ENCODE measurements at regions not wholly inside any gene's neighbourhood (a gene's known extent, or its start where the extent isn't known, plus 50 kb on each side); places are given as distances from the start of the nearest gene placed in this dataset.

DNA sequence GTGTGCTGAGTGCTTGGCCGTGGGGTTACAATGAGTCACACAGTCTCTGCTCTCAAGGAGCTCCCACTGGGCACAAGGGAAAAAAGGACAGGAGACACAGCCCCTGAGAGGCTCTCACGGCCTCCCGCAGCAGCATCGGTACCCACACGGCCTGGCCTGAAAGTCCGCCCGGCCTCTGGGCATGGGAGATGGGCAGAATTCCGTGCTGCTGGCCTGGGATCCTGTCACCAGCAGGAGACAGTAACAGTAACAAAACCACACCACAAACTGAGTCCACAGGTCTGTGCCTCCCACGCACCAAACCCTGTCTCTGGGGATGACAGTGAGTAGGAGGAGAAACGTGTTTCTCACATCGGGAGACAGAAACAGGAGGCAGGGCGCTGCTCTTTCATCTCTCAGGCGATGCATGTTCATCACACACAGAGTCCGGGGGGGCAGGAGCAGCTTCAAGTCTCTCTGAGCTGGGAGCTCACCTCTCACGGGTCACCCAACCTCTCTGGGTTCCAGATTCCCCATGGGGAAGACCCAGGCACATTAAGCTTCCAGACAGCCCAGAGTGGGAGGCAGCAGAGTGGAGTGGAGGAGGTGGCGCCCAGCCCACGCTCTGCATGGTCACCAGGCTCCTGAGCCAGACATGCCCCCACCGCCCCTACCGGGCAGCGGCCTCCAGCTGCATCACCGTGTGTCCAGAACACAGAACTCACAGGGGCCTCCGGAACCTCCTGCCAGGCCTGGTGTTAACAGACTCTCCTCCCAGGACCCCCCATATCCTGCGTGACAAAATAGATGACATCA, 124.7 kb upstream of the VSTM2B start:
- no peak for TF ChIP-seq CTCF (IDR thresholded peaks at IDR 0.05; ENCODE audit: borderline replicate concordance, insufficient read depth, low read depth, low read length)

GRCh38 chr19:29401712-29402421, 123.9 kb upstream of the VSTM2B start:
- no peak overlapping the region for H3K4me3 ChIP-seq (ENCODE audit: low read depth, low read length)
- TF ChIP-seq CTCF (IDR thresholded peaks at IDR 0.05; ENCODE audit: borderline replicate concordance, insufficient read depth, low read depth, low read length) = no peak

More for the DNA sequence above, 124.7 kb upstream of the VSTM2B start:
- H3K4me3 ChIP-seq (ENCODE audit: low read depth, low read length) = no peak overlapping the region

DNA sequence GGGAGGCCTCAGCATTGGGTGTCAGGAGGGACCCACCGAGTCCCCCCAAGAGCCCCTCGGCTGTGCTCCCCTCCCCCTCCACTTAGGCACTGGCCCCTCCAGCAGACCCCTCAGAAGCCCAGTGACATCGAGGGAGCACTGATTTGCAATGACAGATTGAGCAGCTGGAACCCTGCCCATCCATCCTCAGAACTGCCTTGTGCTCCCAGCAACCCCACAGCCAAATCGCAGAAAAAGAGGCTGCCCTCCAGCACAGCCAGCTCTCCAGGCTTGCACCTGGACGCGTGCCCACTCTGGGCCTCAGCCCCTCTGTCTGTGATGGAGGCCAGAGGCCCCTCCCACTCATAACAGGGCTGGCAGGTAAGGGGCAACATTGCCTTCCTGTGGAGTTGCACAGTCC, 123.2 kb upstream of the VSTM2B start:
- no peak overlapping the region for H3K4me3 ChIP-seq (ENCODE audit: low read depth, low read length)
- TF ChIP-seq CTCF (IDR thresholded peaks at IDR 0.05; ENCODE audit: borderline replicate concordance, insufficient read depth, low read depth, low read length) = no peak

DNA sequence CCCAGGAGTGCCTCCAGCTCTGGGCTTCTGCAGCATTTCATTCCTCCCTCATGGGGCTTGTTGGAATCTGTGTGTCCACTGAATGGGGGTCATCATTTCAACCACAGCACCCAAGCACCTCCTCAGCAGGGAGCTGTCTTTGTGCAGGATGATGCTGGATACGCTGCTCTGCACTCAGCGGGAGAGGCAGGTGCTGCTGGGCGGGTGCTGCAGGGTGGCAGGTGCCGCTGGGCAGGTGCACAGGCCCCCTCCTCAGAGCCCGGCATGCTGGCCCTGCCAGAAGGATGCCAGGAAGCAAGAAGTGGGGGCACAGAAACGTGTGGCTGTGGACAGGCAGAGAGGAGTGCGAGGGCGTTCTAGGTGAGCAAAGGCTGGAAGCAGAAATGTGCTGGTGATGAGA, 121.8 kb upstream of the VSTM2B start:
- no peak for TF ChIP-seq CTCF (IDR thresholded peaks at IDR 0.05; ENCODE audit: borderline replicate concordance, insufficient read depth, low read depth, low read length)
- no peak overlapping the region for H3K4me3 ChIP-seq (ENCODE audit: low read depth, low read length)

DNA sequence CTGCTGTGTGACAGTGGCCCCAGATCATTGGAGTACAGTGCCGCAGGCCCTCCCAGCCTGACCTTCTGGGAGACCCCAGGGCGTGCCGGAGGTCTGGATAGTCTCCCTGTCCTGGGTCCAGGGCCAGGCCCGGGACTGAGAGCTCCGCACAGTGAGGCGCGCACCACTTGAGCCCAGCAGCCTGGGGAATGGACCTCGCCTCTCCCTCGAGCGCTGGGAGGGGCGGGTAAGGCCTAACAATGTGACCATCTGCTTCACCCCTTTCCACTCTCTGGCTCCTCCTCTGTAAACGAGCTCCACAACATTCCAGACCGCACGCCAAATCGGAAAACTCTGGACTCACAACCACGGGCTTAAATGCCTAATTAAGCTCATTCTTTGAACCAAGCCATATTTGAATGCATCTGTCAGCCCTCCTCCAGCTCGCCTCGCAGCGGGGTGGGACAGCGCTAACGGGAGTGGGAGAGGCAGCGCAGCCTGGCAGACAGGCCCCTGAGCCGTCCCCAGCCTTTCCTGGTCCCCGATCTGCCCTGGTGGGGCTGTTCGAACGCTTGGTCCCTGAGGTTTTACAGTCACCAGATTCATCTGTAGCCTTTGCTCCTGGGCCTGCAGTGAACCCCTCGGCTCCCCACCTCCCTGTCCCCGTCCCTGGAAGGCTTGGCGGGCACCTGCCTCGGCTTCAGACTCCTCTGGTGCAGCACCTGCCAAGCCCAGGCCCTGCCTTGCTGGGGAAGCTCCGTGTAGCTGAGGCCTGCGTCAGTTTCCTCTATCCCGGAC, 120.7 kb upstream of the VSTM2B start:
- no peak for TF ChIP-seq CTCF (IDR thresholded peaks at IDR 0.05; ENCODE audit: borderline replicate concordance, insufficient read depth, low read depth, low read length)
- no peak overlapping the region for H3K4me3 ChIP-seq (ENCODE audit: low read depth, low read length)

GRCh38 chr19:29405728-29405995, 120.1 kb upstream of the VSTM2B start:
- no peak for TF ChIP-seq CTCF (IDR thresholded peaks at IDR 0.05; ENCODE audit: borderline replicate concordance, insufficient read depth, low read depth, low read length)

More at GRCh38 chr19:29405728-29405995, 120.1 kb upstream of the VSTM2B start:
- no peak overlapping the region for H3K4me3 ChIP-seq (ENCODE audit: low read depth, low read length)
